ENCODE measurements at regions not wholly inside any gene's neighbourhood (a gene's known extent, or its start where the extent isn't known, plus 50 kb on each side); places are given as distances from the start of the nearest gene placed in this dataset.

GRCh38 chr14:71328183-71328582 lies 420.9 kb downstream of the PCNX1 start:
- Histone ChIP-seq H3K27ac (ENCODE audit: low read depth in 1 of 2, low read length in 2 of 2) (no peak overlapping the region), H3K9me3 (ENCODE audit: control insufficient read depth in 1 of 2, insufficient read depth in 1 of 2, low read length in 2 of 2) (no peaks in the 10 kb centered on the region), H3K4me1 (ENCODE audit: insufficient read depth, low read length) (peaks cover 19% of the 10 kb centered on the region), H3K36me3 (ENCODE audit: insufficient read depth, low read length) (no peaks in the 10 kb centered on the region), H3K4me3 (ENCODE audit: low read length) (no peak overlapping the region), H3K27me3 (ENCODE audit: control insufficient read depth in 1 of 2, insufficient read depth in 2 of 2, low read length in 2 of 2) (no peaks in the 10 kb centered on the region)
- Mint-ChIP-seq H3K27ac (no peak overlapping the region), H3K4me1 (ENCODE audit: low read depth) (peaks cover 80% of the 10 kb centered on the region), H3K4me3 (no peak overlapping the region), H3K27me3 (no peaks in the 10 kb centered on the region), H3K36me3 (ENCODE audit: low read depth) (no peaks in the 10 kb centered on the region), H3K9me3 (no peaks in the 10 kb centered on the region)
- POLR2A ChIA-PET: no interaction called here
- intact Hi-C loops (cut with DNase I, micrococcal nuclease): loop anchor here in 1 of 2 experiments (5.0 to 10.0 kb wide), 2 partner anchors 74 to 193 kb away; no protein-coding TSS in a partner anchor
- CTCF ChIA-PET: no interaction called here
- no peak for TF ChIP-seq CTCF (IDR thresholded peaks at IDR 0.05)
- DNase-seq: peak in 1 of 14 experiments; percentile 25
- no peak for ATAC-seq (ENCODE audit: poor library complexity)

GRCh38 chr14:71328954-71329353 lies 421.7 kb downstream of the PCNX1 start:
- H3K4me1 ChIP-seq (ENCODE audit: insufficient read depth, low read length): peaks cover 19% of the 10 kb centered on the region
- H3K36me3 Mint-ChIP-seq (ENCODE audit: low read depth): peaks cover 6% of the 10 kb centered on the region
- H3K4me3 ChIP-seq (ENCODE audit: low read length): no peak overlapping the region
- CTCF ChIA-PET: no interaction called here
- no peaks in the 10 kb centered on the region for H3K9me3 Mint-ChIP-seq
- POLR2A ChIA-PET: no interaction called here
- H3K27me3 Mint-ChIP-seq: no peaks in the 10 kb centered on the region
- no peaks in the 10 kb centered on the region for H3K27me3 ChIP-seq (ENCODE audit: control insufficient read depth in 1 of 2, insufficient read depth in 2 of 2, low read length in 2 of 2)
- H3K4me3 Mint-ChIP-seq: no peak overlapping the region
- DNase-seq: no peak
- peaks cover 81% of the 10 kb centered on the region for H3K4me1 Mint-ChIP-seq (ENCODE audit: low read depth)
- no peaks in the 10 kb centered on the region for H3K9me3 ChIP-seq (ENCODE audit: control insufficient read depth in 1 of 2, insufficient read depth in 1 of 2, low read length in 2 of 2)
- intact Hi-C loops (cut with DNase I, micrococcal nuclease): loop anchor here in 1 of 2 experiments (5.0 to 10.0 kb wide), 2 partner anchors 73 to 194 kb away; no protein-coding TSS in a partner anchor
- H3K36me3 ChIP-seq (ENCODE audit: insufficient read depth, low read length): no peaks in the 10 kb centered on the region
- ATAC-seq (ENCODE audit: poor library complexity): no peak
- no peak for TF ChIP-seq CTCF (IDR thresholded peaks at IDR 0.05)
- H3K27ac ChIP-seq (ENCODE audit: low read depth in 1 of 2, low read length in 2 of 2): no peak overlapping the region
- no peak overlapping the region for H3K27ac Mint-ChIP-seq

GRCh38 chr14:71331403-71331802 lies 424.1 kb downstream of the PCNX1 start:
- no peak for TF ChIP-seq CTCF (IDR thresholded peaks at IDR 0.05)
- POLR2A ChIA-PET: interaction anchor here (1.5 kb wide), 1 partner anchor 10 kb away, joined by 9 read pairs; the partner anchor contains the start of gene SIPA1L1
- no peak overlapping the region for H3K27ac Mint-ChIP-seq
- H3K9me3 Mint-ChIP-seq: no peaks in the 10 kb centered on the region
- CTCF ChIA-PET: no interaction called here
- Histone ChIP-seq H3K27me3 (ENCODE audit: control insufficient read depth in 1 of 2, insufficient read depth in 2 of 2, low read length in 2 of 2) (no peaks in the 10 kb centered on the region), H3K36me3 (ENCODE audit: insufficient read depth, low read length) (no peaks in the 10 kb centered on the region), H3K27ac (ENCODE audit: low read depth in 1 of 2, low read length in 2 of 2) (no peak overlapping the region), H3K4me1 (ENCODE audit: insufficient read depth, low read length) (peaks cover 4% of the 10 kb centered on the region), H3K4me3 (ENCODE audit: low read length) (no peak overlapping the region), H3K9me3 (ENCODE audit: control insufficient read depth in 1 of 2, insufficient read depth in 1 of 2, low read length in 2 of 2) (no peaks in the 10 kb centered on the region)
- no peak overlapping the region for H3K4me3 Mint-ChIP-seq
- H3K4me1 Mint-ChIP-seq (ENCODE audit: low read depth): peaks cover 63% of the 10 kb centered on the region
- peaks cover 6% of the 10 kb centered on the region for H3K36me3 Mint-ChIP-seq (ENCODE audit: low read depth)
- intact Hi-C loops (cut with DNase I, micrococcal nuclease): no loop called here
- H3K27me3 Mint-ChIP-seq: no peaks in the 10 kb centered on the region
- DNase-seq: no peak
- ATAC-seq (ENCODE audit: poor library complexity): no peak
